PC-9 (cell line): ENCODE measurements at regions not wholly inside any gene's neighbourhood (a gene's known extent, or its start where the extent isn't known, plus 50 kb on each side); places are given as distances from the start of the nearest gene placed in this dataset.

Source experiments
- EZH2 ChIP-seq: fragments of 200-600 bp; sonication (generic); IDR thresholded peaks from 2 replicates; pipeline ENCODE4 v1.8.0; 2017; ENCODE audit warnings: antibody characterized with exemption, low read depth
- TF ChIP-seq, protein P1 (sequence below): fragments of 200-600 bp; sonication (generic); conservative IDR thresholded peaks from 2 replicates; pipeline ENCODE4 v1.6.1; 2017; ENCODE audit warnings: mixed run types, antibody characterized with exemption, mild to moderate bottlenecking, moderate library complexity

DNA sequence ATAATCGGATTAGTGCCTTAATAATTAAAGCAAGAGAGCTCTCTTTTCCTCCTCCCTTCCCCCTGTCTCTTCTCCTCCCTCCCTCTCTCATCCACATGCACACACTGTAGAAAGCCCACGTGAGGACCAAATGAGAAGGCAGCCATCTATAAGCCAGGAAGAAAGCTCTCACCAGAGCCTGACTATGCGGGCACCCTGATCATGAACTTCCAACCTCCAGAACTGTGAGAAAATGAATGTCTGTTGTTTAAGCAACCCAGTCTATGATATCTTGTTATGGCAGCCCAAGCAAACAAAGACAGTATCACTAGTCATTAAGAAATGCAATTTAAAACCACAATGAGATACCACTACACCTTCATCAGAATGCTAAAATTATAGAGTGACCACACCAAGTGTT, 220.3 kb downstream of the EN1 start:
- TF ChIP-seq, protein P1, sequence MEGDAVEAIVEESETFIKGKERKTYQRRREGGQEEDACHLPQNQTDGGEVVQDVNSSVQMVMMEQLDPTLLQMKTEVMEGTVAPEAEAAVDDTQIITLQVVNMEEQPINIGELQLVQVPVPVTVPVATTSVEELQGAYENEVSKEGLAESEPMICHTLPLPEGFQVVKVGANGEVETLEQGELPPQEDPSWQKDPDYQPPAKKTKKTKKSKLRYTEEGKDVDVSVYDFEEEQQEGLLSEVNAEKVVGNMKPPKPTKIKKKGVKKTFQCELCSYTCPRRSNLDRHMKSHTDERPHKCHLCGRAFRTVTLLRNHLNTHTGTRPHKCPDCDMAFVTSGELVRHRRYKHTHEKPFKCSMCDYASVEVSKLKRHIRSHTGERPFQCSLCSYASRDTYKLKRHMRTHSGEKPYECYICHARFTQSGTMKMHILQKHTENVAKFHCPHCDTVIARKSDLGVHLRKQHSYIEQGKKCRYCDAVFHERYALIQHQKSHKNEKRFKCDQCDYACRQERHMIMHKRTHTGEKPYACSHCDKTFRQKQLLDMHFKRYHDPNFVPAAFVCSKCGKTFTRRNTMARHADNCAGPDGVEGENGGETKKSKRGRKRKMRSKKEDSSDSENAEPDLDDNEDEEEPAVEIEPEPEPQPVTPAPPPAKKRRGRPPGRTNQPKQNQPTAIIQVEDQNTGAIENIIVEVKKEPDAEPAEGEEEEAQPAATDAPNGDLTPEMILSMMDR, result no peak
- TF ChIP-seq EZH2, result no peak
